ENCODE measurements at regions not wholly inside any gene's neighbourhood (a gene's known extent, or its start where the extent isn't known, plus 50 kb on each side); places are given as distances from the start of the nearest gene placed in this dataset.

GRCh38 chr18:67854340-67854739 is 337.8 kb upstream of the DSEL start:
- Histone ChIP-seq H3K27me3 (ENCODE audit: control insufficient read depth, insufficient read depth, low read length) (no peaks in the 10 kb centered on the region), H3K9me3 (ENCODE audit: control insufficient read depth in 2 of 3, insufficient read depth in 1 of 3, low read length in 3 of 3) (no peaks in the 10 kb centered on the region), H3K27ac (ENCODE audit: low read depth in 2 of 2, low read length in 2 of 2) (no peak overlapping the region), H3K36me3 (ENCODE audit: control insufficient read depth in 2 of 3, insufficient read depth in 3 of 3, low read length in 3 of 3) (no peaks in the 10 kb centered on the region), H3K4me3 (ENCODE audit: low read length in 3 of 3) (no peak overlapping the region), H3K4me1 (ENCODE audit: control insufficient read depth in 2 of 3, insufficient read depth in 2 of 3, low read depth in 1 of 3, low read length in 3 of 3) (no peaks in the 10 kb centered on the region), H3K9ac (ENCODE audit: low read length in 3 of 3) (no peak overlapping the region)
- intact Hi-C loops (cut with DNase I), result no loop called here
- DNase-seq (no peak), FAIRE-seq (no peak)
- no peak for TF ChIP-seq CTCF (IDR thresholded peaks at IDR 0.05; ENCODE audit: borderline replicate concordance, extremely low read depth, insufficient read depth)

- no peak for TF ChIP-seq CTCF (IDR thresholded peaks at IDR 0.05; ENCODE audit: borderline replicate concordance, extremely low read depth, insufficient read depth)
- Histone ChIP-seq H3K4me1 (ENCODE audit: control insufficient read depth in 2 of 3, insufficient read depth in 2 of 3, low read depth in 1 of 3, low read length in 3 of 3) (no peaks in the 10 kb centered on the region), H3K27me3 (ENCODE audit: control insufficient read depth, insufficient read depth, low read length) (no peaks in the 10 kb centered on the region), H3K4me3 (ENCODE audit: low read length in 3 of 3) (no peak overlapping the region), H3K9me3 (ENCODE audit: control insufficient read depth in 2 of 3, insufficient read depth in 1 of 3, low read length in 3 of 3) (no peaks in the 10 kb centered on the region), H3K9ac (ENCODE audit: low read length in 3 of 3) (no peak overlapping the region), H3K36me3 (ENCODE audit: control insufficient read depth in 2 of 3, insufficient read depth in 3 of 3, low read length in 3 of 3) (no peaks in the 10 kb centered on the region), H3K27ac (ENCODE audit: low read depth in 2 of 2, low read length in 2 of 2) (no peak overlapping the region)
- FAIRE-seq (no peak), DNase-seq (no peak)
- intact Hi-C loops (cut with DNase I), result no loop called here
These were observed 330.0 kb upstream of the DSEL start for GRCh38 chr18:67846422-67847098.

GRCh38 chr18:67845035-67845434 is 328.5 kb upstream of the DSEL start:
- H3K4me1 ChIP-seq (ENCODE audit: control insufficient read depth in 2 of 3, insufficient read depth in 2 of 3, low read depth in 1 of 3, low read length in 3 of 3), result no peaks in the 10 kb centered on the region
- FAIRE-seq, result no peak
- no peak overlapping the region for H3K9ac ChIP-seq (ENCODE audit: low read length in 3 of 3)
- no peak for DNase-seq
- no peaks in the 10 kb centered on the region for H3K9me3 ChIP-seq (ENCODE audit: control insufficient read depth in 2 of 3, insufficient read depth in 1 of 3, low read length in 3 of 3)
- no peak overlapping the region for H3K27ac ChIP-seq (ENCODE audit: low read depth in 2 of 2, low read length in 2 of 2)
- no peak for TF ChIP-seq CTCF (IDR thresholded peaks at IDR 0.05; ENCODE audit: borderline replicate concordance, extremely low read depth, insufficient read depth)
- H3K36me3 ChIP-seq (ENCODE audit: control insufficient read depth in 2 of 3, insufficient read depth in 3 of 3, low read length in 3 of 3), result no peaks in the 10 kb centered on the region
- no peak overlapping the region for H3K4me3 ChIP-seq (ENCODE audit: low read length in 3 of 3)
- H3K27me3 ChIP-seq (ENCODE audit: control insufficient read depth, insufficient read depth, low read length), result no peaks in the 10 kb centered on the region
- intact Hi-C loops (cut with DNase I), result no loop called here

GRCh38 chr18:67840379-67840778 is 323.9 kb upstream of the DSEL start:
- Histone ChIP-seq H3K4me1 (ENCODE audit: control insufficient read depth in 2 of 3, insufficient read depth in 2 of 3, low read depth in 1 of 3, low read length in 3 of 3) (no peaks in the 10 kb centered on the region), H3K9me3 (ENCODE audit: control insufficient read depth in 2 of 3, insufficient read depth in 1 of 3, low read length in 3 of 3) (no peaks in the 10 kb centered on the region), H3K4me3 (ENCODE audit: low read length in 3 of 3) (no peak overlapping the region), H3K9ac (ENCODE audit: low read length in 3 of 3) (no peak overlapping the region), H3K36me3 (ENCODE audit: control insufficient read depth in 2 of 3, insufficient read depth in 3 of 3, low read length in 3 of 3) (no peaks in the 10 kb centered on the region), H3K27me3 (ENCODE audit: control insufficient read depth, insufficient read depth, low read length) (no peaks in the 10 kb centered on the region), H3K27ac (ENCODE audit: low read depth in 2 of 2, low read length in 2 of 2) (no peak overlapping the region)
- no peak for TF ChIP-seq CTCF (IDR thresholded peaks at IDR 0.05; ENCODE audit: borderline replicate concordance, extremely low read depth, insufficient read depth)
- intact Hi-C loops (cut with DNase I), result no loop called here
- FAIRE-seq (no peak), DNase-seq (no peak)
